ENCODE measurements at regions not wholly inside any gene's neighbourhood (a gene's known extent, or its start where the extent isn't known, plus 50 kb on each side); places are given as distances from the start of the nearest gene placed in this dataset.

- Histone ChIP-seq H3K27ac (ENCODE audit: low read depth in 1 of 2, low read length in 1 of 2) (no peak overlapping the region), H3K36me3 (ENCODE audit: control insufficient read depth in 4 of 4, insufficient read depth in 4 of 4, low read length in 4 of 4) (no peaks in the 10 kb centered on the region), H3K27me3 (ENCODE audit: control insufficient read depth in 3 of 3, insufficient read depth in 3 of 3, low read length in 2 of 3) (no peaks in the 10 kb centered on the region), H3K9ac (ENCODE audit: insufficient read depth in 1 of 2, low read length in 2 of 2) (no peak overlapping the region), H3K4me3 (no peak overlapping the region), H3K4me1 (ENCODE audit: control insufficient read depth in 5 of 5, insufficient read depth in 5 of 5, low read length in 5 of 5) (peaks cover 0 to 9% (median 0%) of the 10 kb centered on the region in 5 donors), H3K9me3 (ENCODE audit: control insufficient read depth in 4 of 4, insufficient read depth in 3 of 4, low read length in 3 of 4) (peaks cover 0 to 5% (median 0%) of the 10 kb centered on the region in 4 donors)
- WGBS, 2 donors: 74 to 83% methylated on average over 8 of the region's 8 CpGs
- ATAC-seq (ENCODE audit: insufficient read depth, low FRiP score): no peak
- TF ChIP-seq, protein P1, sequence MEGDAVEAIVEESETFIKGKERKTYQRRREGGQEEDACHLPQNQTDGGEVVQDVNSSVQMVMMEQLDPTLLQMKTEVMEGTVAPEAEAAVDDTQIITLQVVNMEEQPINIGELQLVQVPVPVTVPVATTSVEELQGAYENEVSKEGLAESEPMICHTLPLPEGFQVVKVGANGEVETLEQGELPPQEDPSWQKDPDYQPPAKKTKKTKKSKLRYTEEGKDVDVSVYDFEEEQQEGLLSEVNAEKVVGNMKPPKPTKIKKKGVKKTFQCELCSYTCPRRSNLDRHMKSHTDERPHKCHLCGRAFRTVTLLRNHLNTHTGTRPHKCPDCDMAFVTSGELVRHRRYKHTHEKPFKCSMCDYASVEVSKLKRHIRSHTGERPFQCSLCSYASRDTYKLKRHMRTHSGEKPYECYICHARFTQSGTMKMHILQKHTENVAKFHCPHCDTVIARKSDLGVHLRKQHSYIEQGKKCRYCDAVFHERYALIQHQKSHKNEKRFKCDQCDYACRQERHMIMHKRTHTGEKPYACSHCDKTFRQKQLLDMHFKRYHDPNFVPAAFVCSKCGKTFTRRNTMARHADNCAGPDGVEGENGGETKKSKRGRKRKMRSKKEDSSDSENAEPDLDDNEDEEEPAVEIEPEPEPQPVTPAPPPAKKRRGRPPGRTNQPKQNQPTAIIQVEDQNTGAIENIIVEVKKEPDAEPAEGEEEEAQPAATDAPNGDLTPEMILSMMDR (IDR thresholded peaks at IDR 0.05; ENCODE audit: control extremely low read depth, extremely low read depth): no peak
- DNase-seq: no peak
Observed at GRCh38 chr5:110894805-110895204, 156.0 kb downstream of the SLC25A46 start.

DNA sequence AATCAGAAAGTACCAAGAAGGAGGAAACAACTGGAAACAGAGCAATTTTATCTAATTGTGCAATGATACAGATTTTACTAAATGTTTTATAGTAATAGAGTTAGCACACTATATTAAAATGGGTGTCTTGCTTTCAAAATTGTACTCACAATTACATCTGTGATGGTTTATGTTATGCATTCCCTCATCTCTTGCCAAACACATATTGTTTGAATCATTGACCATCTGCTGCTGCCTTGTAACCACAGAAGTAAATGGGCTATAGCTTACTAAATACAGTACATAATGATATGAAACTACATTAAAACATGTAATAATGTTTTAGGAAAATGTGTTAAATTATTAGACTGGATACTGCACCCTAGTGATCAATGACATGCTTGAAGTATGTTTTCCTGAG, 158.1 kb downstream of the SLC25A46 start:
- Histone ChIP-seq H3K4me3 (no peak overlapping the region), H3K36me3 (ENCODE audit: control insufficient read depth in 4 of 4, insufficient read depth in 4 of 4, low read length in 4 of 4) (no peaks in the 10 kb centered on the region), H3K27me3 (ENCODE audit: control insufficient read depth in 3 of 3, insufficient read depth in 3 of 3, low read length in 2 of 3) (no peaks in the 10 kb centered on the region), H3K27ac (ENCODE audit: low read depth in 1 of 2, low read length in 1 of 2) (no peak overlapping the region), H3K9me3 (ENCODE audit: control insufficient read depth in 4 of 4, insufficient read depth in 3 of 4, low read length in 3 of 4) (peaks cover 0 to 5% (median 0%) of the 10 kb centered on the region in 4 donors), H3K9ac (ENCODE audit: insufficient read depth in 1 of 2, low read length in 2 of 2) (peak overlapping the region in 1 of 2 donors; percentile 32), H3K4me1 (ENCODE audit: control insufficient read depth in 5 of 5, insufficient read depth in 5 of 5, low read length in 5 of 5) (peaks cover 0 to 9% (median 0%) of the 10 kb centered on the region in 5 donors)
- peak in 2 of 3 donors; percentile 85 to 91 for DNase-seq
- ATAC-seq (ENCODE audit: insufficient read depth, low FRiP score): no peak
- TF ChIP-seq, protein P1 (IDR thresholded peaks at IDR 0.05; ENCODE audit: control extremely low read depth, extremely low read depth): no peak

- no peak overlapping the region for H3K9ac ChIP-seq (ENCODE audit: insufficient read depth in 1 of 2, low read length in 2 of 2)
- TF ChIP-seq, protein P1 (IDR thresholded peaks at IDR 0.05; ENCODE audit: control extremely low read depth, extremely low read depth): no peak
- H3K36me3 ChIP-seq (ENCODE audit: control insufficient read depth in 4 of 4, insufficient read depth in 4 of 4, low read length in 4 of 4): no peaks in the 10 kb centered on the region
- no peaks in the 10 kb centered on the region for H3K27me3 ChIP-seq (ENCODE audit: control insufficient read depth in 3 of 3, insufficient read depth in 3 of 3, low read length in 2 of 3)
- H3K9me3 ChIP-seq (ENCODE audit: control insufficient read depth in 4 of 4, insufficient read depth in 3 of 4, low read length in 3 of 4): no peaks in the 10 kb centered on the region
- no peak overlapping the region for H3K27ac ChIP-seq (ENCODE audit: low read depth in 1 of 2, low read length in 1 of 2)
- DNase-seq: no peak
- 69 to 71% methylated on average over 4 of the region's 4 CpGs for WGBS, 2 donors
- H3K4me1 ChIP-seq (ENCODE audit: control insufficient read depth in 5 of 5, insufficient read depth in 5 of 5, low read length in 5 of 5): peaks cover 0 to 9% (median 0%) of the 10 kb centered on the region in 5 donors
- ATAC-seq (ENCODE audit: insufficient read depth, low FRiP score): no peak
- no peak overlapping the region for H3K4me3 ChIP-seq
Observed at GRCh38 chr5:110899566-110900412, 161.0 kb downstream of the SLC25A46 start.
